ENCODE measurements at regions not wholly inside any gene's neighbourhood (a gene's known extent, or its start where the extent isn't known, plus 50 kb on each side); places are given as distances from the start of the nearest gene placed in this dataset.

DNA sequence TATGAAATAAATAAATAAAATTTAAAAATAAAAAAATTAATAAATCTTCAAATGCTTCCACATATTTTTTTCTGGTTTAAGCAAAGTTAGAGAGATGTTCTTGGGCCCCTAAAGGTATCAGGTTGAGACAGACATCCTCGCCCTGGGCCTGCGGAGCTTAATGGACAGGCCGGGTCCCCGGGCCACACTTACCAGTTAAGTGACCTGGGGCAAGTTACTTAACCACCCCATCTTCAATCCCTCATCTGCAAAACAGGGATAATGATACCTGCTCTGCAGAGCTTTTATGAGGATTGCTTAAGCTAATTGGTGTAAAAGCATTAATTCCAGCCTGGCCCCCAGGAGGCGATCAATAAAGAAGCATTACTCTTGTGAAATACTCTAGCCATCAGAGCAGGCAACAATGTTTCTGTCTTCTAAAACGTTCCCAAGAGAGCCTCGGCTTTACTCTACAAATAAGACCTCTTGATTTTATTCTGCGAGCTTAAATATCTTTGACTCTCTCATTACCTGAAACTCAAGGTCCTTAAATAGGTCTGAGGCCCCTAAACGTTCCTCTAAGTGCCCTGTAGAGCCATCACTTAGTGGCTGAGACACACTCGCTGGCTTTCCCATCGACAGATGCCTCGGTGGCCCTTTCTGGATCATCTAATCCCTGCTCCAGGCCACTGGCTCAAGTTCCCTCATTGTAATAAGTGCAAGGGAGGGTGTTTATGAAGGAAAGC, 81.1 kb upstream of the DIO3 start:
- no peak for FAIRE-seq
- TF ChIP-seq POLR2AphosphoS5 (IDR thresholded peaks at IDR 0.05; ENCODE audit: low read depth, low read length): no peak
- no peak for DNase-seq (ENCODE audit: insufficient read length)

DNA sequence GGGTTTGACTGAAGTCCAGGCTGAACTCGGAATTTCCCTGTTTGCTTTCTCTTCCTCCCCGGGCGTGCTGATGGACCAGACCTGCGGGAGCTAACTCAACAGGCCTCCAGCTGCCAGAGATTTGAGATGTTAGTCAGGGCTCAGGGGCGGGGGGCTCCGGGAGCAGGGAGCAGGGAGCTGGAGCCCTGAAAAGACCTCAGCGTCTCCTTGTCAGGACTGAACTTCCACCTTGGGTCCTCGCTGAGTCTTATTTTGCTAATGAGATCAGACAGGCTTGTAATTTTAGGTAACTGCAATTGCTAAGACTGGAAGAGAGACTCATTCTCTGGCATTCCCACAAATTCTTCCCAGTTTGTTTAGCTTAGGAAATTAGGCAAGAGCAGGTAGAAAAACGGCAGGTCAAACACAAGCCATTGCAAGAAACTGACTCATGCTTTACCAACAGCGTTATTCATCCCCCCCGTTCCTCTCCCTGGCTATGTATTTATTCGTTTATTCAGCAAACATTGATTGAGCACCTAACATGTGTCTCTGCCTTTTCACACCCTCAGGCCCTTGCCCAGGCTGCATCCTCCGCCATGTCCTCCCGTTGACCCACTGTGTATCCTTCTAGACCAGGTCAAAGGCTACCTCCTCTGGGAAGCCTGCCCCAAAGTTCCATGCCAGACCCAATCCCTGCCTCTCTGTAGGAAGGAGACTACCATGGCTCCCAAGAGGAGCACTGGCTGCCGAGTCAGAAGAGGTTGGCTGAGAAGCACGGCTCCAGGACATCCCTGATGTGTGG, 80.4 kb upstream of the DIO3 start:
- DNase-seq (ENCODE audit: insufficient read length): no peak
- TF ChIP-seq POLR2A (IDR thresholded peaks at IDR 0.05; ENCODE audit: low read depth, low read length) (no peak), POLR2AphosphoS5 (IDR thresholded peaks at IDR 0.05; ENCODE audit: low read depth, low read length) (no peak), TAF1 (IDR thresholded peaks at IDR 0.05; ENCODE audit: borderline replicate concordance, low read depth, low read length) (no peak)
- FAIRE-seq: no peak

DNA sequence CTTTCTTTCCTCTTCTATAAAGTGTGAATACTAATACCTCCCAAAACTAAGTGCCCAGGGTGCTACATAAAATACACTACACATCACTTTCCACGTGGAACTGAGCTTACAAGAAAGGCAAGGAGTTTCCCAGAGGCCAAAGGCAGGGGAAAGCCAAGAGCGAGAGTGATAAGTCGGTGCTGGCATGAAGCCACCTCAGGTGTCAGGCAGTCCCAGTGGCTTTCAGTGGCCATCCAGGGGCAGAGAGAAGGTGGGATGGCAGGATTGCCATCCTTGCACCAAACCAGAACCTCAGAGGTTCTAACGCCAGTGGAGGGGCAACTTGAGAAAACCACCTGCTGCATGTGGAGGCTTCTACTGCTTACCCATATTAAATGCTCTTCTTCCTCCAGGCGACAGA, 79.7 kb upstream of the DIO3 start:
- DNase-seq (ENCODE audit: insufficient read length) (no peak), FAIRE-seq (no peak)
- TF ChIP-seq TAF1 (IDR thresholded peaks at IDR 0.05; ENCODE audit: borderline replicate concordance, low read depth, low read length) (no peak), POLR2A (IDR thresholded peaks at IDR 0.05; ENCODE audit: low read depth, low read length) (no peak), POLR2AphosphoS5 (IDR thresholded peaks at IDR 0.05; ENCODE audit: low read depth, low read length) (no peak)

DNA sequence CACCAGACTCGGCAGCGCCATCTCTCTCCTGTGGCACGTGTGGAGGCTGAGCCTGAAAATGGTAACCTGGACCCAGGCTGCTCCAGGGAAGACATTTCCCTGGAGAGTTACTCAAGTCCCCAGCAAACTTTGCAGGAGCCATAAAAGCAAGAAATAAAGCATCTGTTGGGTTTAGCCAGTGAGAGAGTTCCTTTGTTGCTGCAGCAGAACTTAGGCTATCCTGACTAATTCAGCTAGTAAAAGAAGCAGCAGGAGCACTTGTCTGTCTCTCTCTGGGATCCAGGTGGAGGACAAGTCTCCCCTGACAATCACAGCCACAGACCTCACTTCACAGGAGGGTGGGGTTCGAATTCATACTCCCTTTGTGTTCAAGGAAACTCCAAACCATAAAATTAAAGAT, 79.2 kb upstream of the DIO3 start:
- FAIRE-seq (no peak), DNase-seq (ENCODE audit: insufficient read length) (no peak)
- no peak for TF ChIP-seq POLR2A (IDR thresholded peaks at IDR 0.05; ENCODE audit: low read depth, low read length)
- no peak for TF ChIP-seq TAF1 (IDR thresholded peaks at IDR 0.05; ENCODE audit: borderline replicate concordance, low read depth, low read length)
- no peak for TF ChIP-seq POLR2AphosphoS5 (IDR thresholded peaks at IDR 0.05; ENCODE audit: low read depth, low read length)

DNA sequence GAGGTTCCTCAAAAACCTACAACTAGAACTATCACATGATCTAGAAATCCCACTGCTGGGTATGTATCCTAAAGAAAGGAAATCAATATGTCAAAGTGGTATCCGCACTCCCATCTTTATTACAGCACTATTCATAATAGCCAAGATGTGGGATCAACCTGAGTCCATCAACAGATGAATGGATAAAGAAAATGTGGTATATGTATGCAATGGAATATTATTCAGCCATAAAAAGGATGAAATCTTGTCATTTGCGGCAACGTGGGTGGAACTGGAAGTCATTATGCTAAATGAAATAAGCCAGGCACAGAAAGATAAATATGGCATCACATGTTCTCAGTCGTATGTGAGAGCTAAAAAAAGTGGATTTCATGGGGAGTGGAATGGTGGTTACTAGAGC, 77.5 kb upstream of the DIO3 start:
- FAIRE-seq (no peak), DNase-seq (ENCODE audit: insufficient read length) (no peak)
- TF ChIP-seq POLR2AphosphoS5 (IDR thresholded peaks at IDR 0.05; ENCODE audit: low read depth, low read length) (no peak), POLR2A (IDR thresholded peaks at IDR 0.05; ENCODE audit: low read depth, low read length) (no peak), TAF1 (IDR thresholded peaks at IDR 0.05; ENCODE audit: borderline replicate concordance, low read depth, low read length) (no peak)

DNA sequence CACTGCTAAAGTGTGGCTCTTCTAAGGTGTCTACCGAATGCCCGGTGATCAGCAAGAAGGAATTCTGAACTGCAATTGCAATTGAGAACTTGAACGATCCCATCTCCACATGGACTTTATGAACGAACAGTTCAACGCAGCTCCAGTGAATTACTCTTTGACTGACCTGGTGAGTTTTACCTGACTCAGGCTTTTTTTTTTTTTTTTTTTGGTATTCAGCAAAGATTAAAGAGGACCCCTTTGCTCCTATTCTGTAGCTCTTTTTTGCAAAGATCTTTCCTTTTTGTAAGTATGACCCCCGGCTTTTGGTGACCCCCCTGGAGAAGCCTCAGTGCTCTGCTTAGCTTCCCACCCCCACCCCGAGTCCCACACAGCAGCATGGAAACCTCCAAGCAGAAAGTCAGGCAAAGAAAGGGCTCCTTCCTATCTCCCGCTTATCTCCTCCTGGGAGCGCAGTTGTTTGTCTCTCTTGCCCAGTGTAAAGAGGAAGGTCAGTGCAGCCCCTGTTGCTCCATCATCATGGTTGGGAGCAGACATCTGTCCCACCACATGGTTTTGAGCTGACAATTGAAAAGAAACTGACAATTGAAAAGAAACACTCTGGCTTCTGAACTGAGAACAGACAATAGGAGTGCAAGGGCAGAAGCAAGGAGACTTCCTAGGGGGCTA, 72.1 kb upstream of the DIO3 start:
- FAIRE-seq: no peak

DNA sequence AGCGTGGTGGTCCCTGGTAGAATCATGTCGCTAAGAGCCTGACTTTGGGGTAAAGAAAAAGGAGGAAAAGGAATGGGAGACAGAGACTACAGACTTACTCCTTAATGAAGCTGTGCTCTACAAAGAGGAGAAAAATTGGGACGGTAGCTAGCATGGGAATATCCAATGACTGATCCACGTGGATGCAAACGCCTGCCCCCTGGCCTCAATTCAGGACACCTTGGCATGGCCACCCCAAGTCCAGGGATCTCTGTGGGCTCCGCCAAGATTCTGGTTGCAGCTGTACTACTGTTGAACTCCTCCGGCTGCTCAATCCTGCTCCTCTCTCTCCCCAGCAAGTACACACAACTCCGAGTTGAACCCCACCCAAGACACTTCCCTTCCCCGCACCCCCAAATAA, 70.5 kb upstream of the DIO3 start:
- FAIRE-seq (no peak), DNase-seq (ENCODE audit: insufficient read length) (no peak)
- TF ChIP-seq POLR2AphosphoS5 (IDR thresholded peaks at IDR 0.05; ENCODE audit: low read depth, low read length): no peak
- TF ChIP-seq POLR2A (IDR thresholded peaks at IDR 0.05; ENCODE audit: low read depth, low read length): no peak
- no peak for TF ChIP-seq TAF1 (IDR thresholded peaks at IDR 0.05; ENCODE audit: borderline replicate concordance, low read depth, low read length)

More for the DNA sequence above, 72.1 kb upstream of the DIO3 start:
- TF ChIP-seq POLR2A (IDR thresholded peaks at IDR 0.05; ENCODE audit: low read depth, low read length) (no peak), TAF1 (IDR thresholded peaks at IDR 0.05; ENCODE audit: borderline replicate concordance, low read depth, low read length) (no peak), POLR2AphosphoS5 (IDR thresholded peaks at IDR 0.05; ENCODE audit: low read depth, low read length) (no peak)
- no peak for DNase-seq (ENCODE audit: insufficient read length)

DNA sequence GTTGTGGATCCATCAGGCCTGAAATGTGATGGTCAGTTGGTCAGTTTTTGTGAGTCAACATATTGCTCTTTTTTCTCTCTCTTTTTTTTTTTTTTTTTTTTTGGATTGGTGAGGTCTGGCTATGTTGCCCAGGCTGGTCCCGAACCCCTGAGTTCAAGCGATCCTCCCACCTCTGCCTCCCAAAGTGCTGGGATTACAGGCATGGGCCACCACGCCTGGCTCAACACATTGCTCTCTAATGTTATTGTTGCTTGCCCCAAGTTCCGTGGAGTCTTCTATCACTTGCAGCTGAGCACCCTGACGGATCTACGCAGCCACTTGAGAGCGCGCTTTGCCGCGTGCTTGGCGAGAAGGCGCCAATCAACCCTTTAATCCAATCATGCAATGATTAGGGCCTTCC, 69.5 kb upstream of the DIO3 start:
- TF ChIP-seq POLR2A (IDR thresholded peaks at IDR 0.05; ENCODE audit: low read depth, low read length): no peak
- no peak for DNase-seq (ENCODE audit: insufficient read length)
- FAIRE-seq: no peak

DNA sequence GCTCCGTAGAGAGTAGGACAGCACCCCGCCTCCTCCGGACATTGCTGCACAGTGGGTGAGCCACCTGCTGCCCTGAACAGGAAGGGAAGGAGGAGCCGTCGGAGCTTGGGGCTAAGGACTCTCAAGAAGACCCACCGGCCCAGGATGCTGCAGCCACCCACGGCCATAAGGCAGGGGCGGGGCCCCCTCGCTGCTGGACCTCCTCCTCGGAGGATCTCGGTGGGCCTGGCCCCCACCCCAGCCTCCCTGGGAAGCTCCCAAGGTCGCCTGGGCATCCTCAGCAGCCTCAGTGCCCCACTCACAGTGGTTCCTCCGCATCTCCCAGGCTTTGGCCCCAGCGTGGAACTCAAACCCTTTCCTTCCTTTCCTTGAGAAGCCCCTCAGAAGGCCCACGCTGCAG, 68.6 kb upstream of the DIO3 start:
- DNase-seq (ENCODE audit: insufficient read length): no peak
- no peak for FAIRE-seq
- TF ChIP-seq POLR2A (IDR thresholded peaks at IDR 0.05; ENCODE audit: low read depth, low read length): no peak
- TF ChIP-seq POLR2AphosphoS5 (IDR thresholded peaks at IDR 0.05; ENCODE audit: low read depth, low read length): no peak

DNA sequence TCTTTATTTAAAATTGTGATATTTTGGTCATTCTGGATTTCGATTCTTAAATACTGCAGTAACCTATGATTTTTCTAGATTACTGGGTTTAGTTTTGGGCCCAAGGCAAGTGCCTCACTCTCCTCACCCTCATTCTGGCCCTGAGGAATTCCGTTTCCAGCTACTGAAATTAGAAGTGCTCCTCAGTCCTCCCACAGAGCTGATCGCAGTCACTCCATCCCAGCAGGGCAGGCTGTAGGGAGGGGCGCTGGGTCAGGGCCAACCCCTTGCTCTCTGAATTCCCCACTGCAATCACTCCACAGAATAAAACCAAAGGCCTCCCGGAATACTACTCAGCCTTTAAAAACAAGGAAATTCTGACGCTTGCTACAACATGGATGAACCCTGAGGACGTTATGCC, 66.5 kb upstream of the DIO3 start:
- TF ChIP-seq POLR2A (IDR thresholded peaks at IDR 0.05; ENCODE audit: low read depth, low read length) (no peak), POLR2AphosphoS5 (IDR thresholded peaks at IDR 0.05; ENCODE audit: low read depth, low read length) (no peak), TAF1 (IDR thresholded peaks at IDR 0.05; ENCODE audit: borderline replicate concordance, low read depth, low read length) (no peak)
- FAIRE-seq (no peak), DNase-seq (ENCODE audit: insufficient read length) (no peak)

DNA sequence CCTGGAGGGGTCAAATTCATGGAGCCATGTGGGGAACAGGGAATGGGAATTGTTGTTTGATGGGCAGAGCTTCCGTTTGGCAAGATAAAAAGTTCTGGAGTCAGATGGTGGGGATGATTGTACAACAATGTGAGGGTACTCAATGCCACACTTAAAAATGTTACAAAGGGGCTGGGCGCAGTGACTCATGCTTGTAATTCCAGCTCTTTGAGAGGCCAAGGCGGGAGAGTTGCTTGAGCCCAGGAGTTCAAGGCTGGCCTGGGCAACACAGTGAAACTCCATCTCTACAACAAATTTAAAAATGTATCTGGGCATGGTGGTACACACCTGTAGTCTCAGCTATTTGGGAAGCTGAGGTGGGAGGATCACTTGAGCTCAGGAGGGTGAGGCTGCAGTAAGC, 66.0 kb upstream of the DIO3 start:
- no peak for DNase-seq (ENCODE audit: insufficient read length)
- FAIRE-seq: no peak
- no peak for TF ChIP-seq POLR2A (IDR thresholded peaks at IDR 0.05; ENCODE audit: low read depth, low read length)
- TF ChIP-seq POLR2AphosphoS5 (IDR thresholded peaks at IDR 0.05; ENCODE audit: low read depth, low read length): no peak
- TF ChIP-seq TAF1 (IDR thresholded peaks at IDR 0.05; ENCODE audit: borderline replicate concordance, low read depth, low read length): no peak

Data from GM12892 (cell line).